ENCODE measurements at regions not wholly inside any gene's neighbourhood (a gene's known extent, or its start where the extent isn't known, plus 50 kb on each side); places are given as distances from the start of the nearest gene placed in this dataset.
"Not testable (repeated sequence)": the region's sequence is repeated elsewhere in the genome, so short reads cannot be mapped to it uniquely, and the experiment has no call there.

DNA sequence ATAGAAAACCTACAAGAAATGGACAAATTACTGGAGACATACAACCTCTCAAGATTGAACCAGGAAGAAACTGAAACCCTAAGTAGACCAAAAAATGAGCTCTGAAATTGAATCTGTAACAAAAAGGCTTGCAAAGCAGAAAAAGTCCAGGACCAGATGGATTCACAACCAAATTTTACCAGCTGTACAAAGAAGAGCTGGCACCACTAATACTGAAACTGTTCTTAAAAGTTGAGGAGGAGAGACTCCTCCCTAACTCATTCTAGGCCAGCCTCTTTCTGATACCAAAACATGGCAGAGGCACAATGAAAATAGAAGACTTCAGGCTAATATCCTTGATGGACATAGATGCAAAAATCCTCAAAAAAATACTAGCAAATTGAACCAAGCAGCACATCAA is 542.3 kb downstream of the CYLC2 start:
- no peak overlapping the region for H3K27ac ChIP-seq
- intact Hi-C loops (cut with DNase I), result no loop called here
- H3K9me3 ChIP-seq, result no peaks in the 10 kb centered on the region
- no peak for DNase-seq
- no peaks in the 10 kb centered on the region for H3K36me3 ChIP-seq
- TF ChIP-seq CTCF (IDR thresholded peaks at IDR 0.05), result no peak
- no peaks in the 10 kb centered on the region for H3K27me3 ChIP-seq
- no peak overlapping the region for H3K4me3 ChIP-seq
- H3K9ac ChIP-seq (ENCODE audit: low read depth in 2 of 2, low read length in 2 of 2), result no peak overlapping the region
- H3K4me1 ChIP-seq, result no peaks in the 10 kb centered on the region

DNA sequence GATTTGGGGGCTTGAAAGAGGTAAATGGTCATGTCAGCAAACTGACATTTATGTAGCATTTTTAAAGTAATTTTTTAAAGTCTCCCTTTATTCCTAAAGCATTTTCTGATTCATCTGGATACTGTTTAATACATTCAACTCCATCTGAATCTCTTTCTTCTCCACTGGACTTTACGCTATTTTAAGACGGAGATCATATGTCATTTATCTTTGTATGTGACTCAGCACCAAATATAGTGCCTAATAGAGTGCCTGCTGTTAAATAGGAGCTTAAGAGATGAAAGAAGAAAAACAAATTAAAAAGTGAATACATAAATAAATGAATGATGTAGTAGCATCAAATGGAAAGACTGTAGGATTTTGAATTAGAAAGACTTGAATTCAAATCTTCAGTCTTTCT is 548.8 kb upstream of the SMC2 start:
- H3K9me3 ChIP-seq, result no peaks in the 10 kb centered on the region
- no peak for DNase-seq
- H3K36me3 ChIP-seq, result no peaks in the 10 kb centered on the region
- H3K27me3 ChIP-seq, result no peaks in the 10 kb centered on the region
- H3K9ac ChIP-seq (ENCODE audit: low read depth in 2 of 2, low read length in 2 of 2), result no peak overlapping the region
- intact Hi-C loops (cut with DNase I), result no loop called here
- no peak overlapping the region for H3K27ac ChIP-seq
- TF ChIP-seq CTCF (IDR thresholded peaks at IDR 0.05), result no peak
- no peaks in the 10 kb centered on the region for H3K4me1 ChIP-seq
- H3K4me3 ChIP-seq, result no peak overlapping the region

DNA sequence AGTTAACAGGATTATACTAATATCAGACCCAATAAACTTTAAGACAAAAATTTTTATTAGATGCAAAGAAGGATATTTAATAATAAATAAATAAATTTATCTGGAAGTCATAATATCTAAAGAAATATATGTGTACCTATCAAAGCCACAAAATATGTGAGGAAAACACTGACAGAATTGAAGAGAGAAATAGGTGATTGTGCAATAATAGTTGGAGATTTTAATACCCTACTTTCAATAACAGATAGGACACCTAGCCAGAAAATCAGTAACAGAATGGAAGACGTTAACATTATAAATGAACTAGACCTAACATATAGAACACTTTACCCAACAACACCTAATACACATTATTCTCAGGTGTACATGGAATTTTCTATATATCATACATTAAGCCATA is 541.4 kb upstream of the SMC2 start:
- no peaks in the 10 kb centered on the region for H3K36me3 ChIP-seq
- intact Hi-C loops (cut with DNase I), result no loop called here
- DNase-seq, result no peak
- no peak overlapping the region for H3K9ac ChIP-seq (ENCODE audit: low read depth in 2 of 2, low read length in 2 of 2)
- no peak overlapping the region for H3K27ac ChIP-seq
- H3K4me1 ChIP-seq, result no peaks in the 10 kb centered on the region
- no peaks in the 10 kb centered on the region for H3K9me3 ChIP-seq
- H3K27me3 ChIP-seq, result no peaks in the 10 kb centered on the region
- H3K4me3 ChIP-seq, result no peak overlapping the region
- no peak for TF ChIP-seq CTCF (IDR thresholded peaks at IDR 0.05)

DNA sequence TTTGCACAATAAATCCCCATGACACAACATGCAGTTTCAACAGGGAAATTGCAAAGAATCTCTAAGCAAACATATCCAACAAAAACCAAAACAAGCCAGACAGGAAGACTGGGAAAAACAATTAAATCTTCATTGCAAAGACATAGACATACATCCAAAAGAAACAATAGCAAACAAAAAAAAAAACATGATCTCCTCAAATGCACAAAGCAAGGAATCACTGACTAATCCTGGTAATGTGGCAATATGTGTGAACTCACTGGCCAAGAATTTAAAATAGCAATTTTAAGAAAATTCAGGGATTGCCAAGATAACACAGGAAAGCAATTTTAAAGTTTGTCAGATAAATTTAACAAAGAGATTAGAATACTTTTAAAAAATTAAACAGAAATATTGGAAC is 520.1 kb upstream of the SMC2 start:
- no peak for DNase-seq
- Histone ChIP-seq H3K27ac (no peak overlapping the region), H3K4me1 (no peaks in the 10 kb centered on the region), H3K27me3 (no peaks in the 10 kb centered on the region), H3K4me3 (no peak overlapping the region), H3K9ac (ENCODE audit: low read depth in 2 of 2, low read length in 2 of 2) (no peak overlapping the region), H3K36me3 (no peaks in the 10 kb centered on the region), H3K9me3 (no peaks in the 10 kb centered on the region)
- intact Hi-C loops (cut with DNase I), result no loop called here
- no peak for TF ChIP-seq CTCF (IDR thresholded peaks at IDR 0.05)

DNA sequence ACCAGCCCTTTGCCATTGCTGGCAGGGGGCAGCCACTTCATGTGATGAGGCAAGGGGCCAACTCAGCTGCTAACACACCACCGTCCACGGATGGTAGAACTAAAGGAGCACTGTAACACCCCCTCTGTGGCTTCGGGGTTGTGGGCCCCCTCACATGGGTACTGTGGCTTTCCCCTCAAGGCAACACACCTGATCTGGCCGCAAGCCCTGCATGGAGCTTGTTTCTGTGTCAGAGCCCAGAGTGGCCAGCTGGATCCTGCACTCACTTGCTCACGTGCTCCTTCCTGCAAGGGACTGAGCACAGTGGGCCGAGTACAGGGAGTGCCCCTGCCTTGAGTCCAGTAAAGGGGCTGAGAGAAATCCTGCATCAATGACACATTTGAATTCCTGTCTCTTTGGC is 507.4 kb upstream of the SMC2 start:
- no peak overlapping the region for H3K27ac ChIP-seq
- no peak overlapping the region for H3K9ac ChIP-seq (ENCODE audit: low read depth in 2 of 2, low read length in 2 of 2)
- no peaks in the 10 kb centered on the region for H3K27me3 ChIP-seq
- no peak overlapping the region for H3K4me3 ChIP-seq
- no peak for TF ChIP-seq CTCF (IDR thresholded peaks at IDR 0.05)
- H3K36me3 ChIP-seq, result no peaks in the 10 kb centered on the region
- no peaks in the 10 kb centered on the region for H3K9me3 ChIP-seq
- DNase-seq, result no peak
- intact Hi-C loops (cut with DNase I), result no loop called here
- no peaks in the 10 kb centered on the region for H3K4me1 ChIP-seq

GRCh38 chr9:103601287-103601686 is 492.8 kb upstream of the SMC2 start:
- no peaks in the 10 kb centered on the region for H3K4me1 ChIP-seq
- no peaks in the 10 kb centered on the region for H3K27me3 ChIP-seq
- intact Hi-C loops (cut with DNase I), result no loop called here
- no peak for DNase-seq
- H3K36me3 ChIP-seq, result no peaks in the 10 kb centered on the region
- H3K27ac ChIP-seq, result no peak overlapping the region
- H3K9me3 ChIP-seq, result no peaks in the 10 kb centered on the region
- H3K4me3 ChIP-seq, result no peak overlapping the region
- H3K9ac ChIP-seq (ENCODE audit: low read depth in 2 of 2, low read length in 2 of 2), result no peak overlapping the region
- no peak for TF ChIP-seq CTCF (IDR thresholded peaks at IDR 0.05)

- H3K4me1 ChIP-seq; H3K9ac ChIP-seq (ENCODE audit: low read depth in 2 of 2, low read length in 2 of 2); H3K9me3 ChIP-seq; H3K4me3 ChIP-seq; H3K36me3 ChIP-seq; DNase-seq; H3K27me3 ChIP-seq; intact Hi-C loops (cut with DNase I); H3K27ac ChIP-seq: not testable (repeated sequence)
Measured at GRCh38 chr9:103611950-103612349, 482.2 kb upstream of the SMC2 start.
